HL-60 (cell line): ENCODE measurements at regions not wholly inside any gene's neighbourhood (a gene's known extent, or its start where the extent isn't known, plus 50 kb on each side); places are given as distances from the start of the nearest gene placed in this dataset.

Source experiments
- DNase-seq, 2 experiments: peaks; one replicate each; pipeline ENCODE4 v3.0.0-alpha.2; 2010 to 2020; ENCODE audit warnings: low read depth in 1 of 2, low spot score in 1 of 2
- H3K27ac ChIP-seq: fragments of 250-450 bp; sonication (Bioruptor Pico); replicated peaks from 2 replicates; pipeline ENCODE4 v1.5.1; 2020; ENCODE audit warnings: mild to moderate bottlenecking, moderate library complexity
- H3K27me3 ChIP-seq: fragments of 250-450 bp; sonication (Bioruptor Pico); 2 replicates; pipeline ENCODE4 v1.5.1; 2021; ENCODE audit warnings: mild to moderate bottlenecking, moderate library complexity; ENCODE audit not compliant: insufficient read depth, poor library complexity, severe bottlenecking
- H3K4me3 ChIP-seq: replicated peaks from 2 replicates; pipeline ENCODE4 v1.5.1; 2011; ENCODE audit warnings: mild to moderate bottlenecking, control low read depth, low read length; ENCODE audit not compliant: insufficient read depth
- CTCF ChIP-seq: IDR thresholded peaks from one replicate; pipeline ENCODE4 v1.5.1; 2011; ENCODE audit warnings: low read length, control low read depth, inconsistent platforms; ENCODE audit not compliant: insufficient read depth
- GABPA ChIP-seq: IDR thresholded peaks from 2 replicates; pipeline ENCODE4 v1.6.1; 2012; ENCODE audit warnings: low read depth
- POLR2AphosphoS5 ChIP-seq: IDR thresholded peaks from 2 replicates; pipeline ENCODE4 v1.6.1; 2012; ENCODE audit warnings: low read depth
- REST ChIP-seq: IDR thresholded peaks from 2 replicates; pipeline ENCODE4 v1.6.1; 2012; ENCODE audit warnings: low read depth; ENCODE audit not compliant: insufficient replicate concordance
- SPI1 ChIP-seq: IDR thresholded peaks from 2 replicates; pipeline ENCODE4 v1.6.1; 2012; ENCODE audit warnings: low read depth, mild to moderate bottlenecking, borderline replicate concordance

- DNase-seq = peak in 1 of 2 experiments; percentile 91
Measured at GRCh38 chr14:38828183-38828827, 274.7 kb downstream of the SEC23A start.

GRCh38 chr14:38824706-38825105, 278.3 kb downstream of the SEC23A start:
- TF ChIP-seq CTCF (no peak), POLR2AphosphoS5 (no peak), GABPA (no peak), SPI1 (no peak), REST (no peak)
- DNase-seq = no peak
- Histone ChIP-seq H3K4me3 (no peak overlapping the region), H3K27ac (no peak overlapping the region), H3K27me3 (no peaks in the 10 kb centered on the region)

More at GRCh38 chr14:38828183-38828827, 274.7 kb downstream of the SEC23A start:
- H3K27me3 ChIP-seq = no peaks in the 10 kb centered on the region
- H3K27ac ChIP-seq = peak overlapping the region; percentile 88
- H3K4me3 ChIP-seq = no peak overlapping the region
- TF ChIP-seq REST (peak; percentile 5), CTCF (no peak), POLR2AphosphoS5 (peak; percentile 76), SPI1 (peak; percentile 79; the same call in 1 of the 2 replicates), GABPA (no peak)

GRCh38 chr14:38818555-38818954, 284.5 kb downstream of the SEC23A start:
- H3K4me3 ChIP-seq = no peak overlapping the region
- no peak for TF ChIP-seq POLR2AphosphoS5
- no peak for TF ChIP-seq REST
- TF ChIP-seq SPI1 = no peak
- TF ChIP-seq GABPA = no peak
- TF ChIP-seq CTCF = no peak
- H3K27ac ChIP-seq = no peak overlapping the region
- no peak for DNase-seq
- no peaks in the 10 kb centered on the region for H3K27me3 ChIP-seq
